Panc1 (cell line): ENCODE measurements at regions not wholly inside any gene's neighbourhood (a gene's known extent, or its start where the extent isn't known, plus 50 kb on each side); places are given as distances from the start of the nearest gene placed in this dataset.

ENCODE experiments used
- ATAC-seq: fragments of 200-7000 bp; cut with Tn5 transposase; 2 replicates; pipeline ENCODE4 v1.9.1; 2020; ENCODE audit warnings: mild to moderate bottlenecking, moderate library complexity
- BruUV-seq: library from RNA; stranded (reverse); fragments of 400-500 nt; replicated peaks from 2 replicates; lab custom pipeline; 2021; lab: Mats Ljungman, UMichigan
- CTCF ChIA-PET: fragments of 300-600 bp; sonication (Branson Sonifier 250); formaldehyde crosslinking; loops from one replicate; lab custom pipeline; 2022; ENCODE audit warnings: antibody characterized with exemption; lab: Charles Lee
- POLR2A ChIA-PET: fragments of 300-600 bp; sonication (Branson Sonifier 250); formaldehyde crosslinking; loops from one replicate; lab custom pipeline; 2022; ENCODE audit warnings: antibody characterized with exemption; lab: Charles Lee
- DNase-seq: peaks from one replicate; pipeline ENCODE4 v3.0.0-alpha.2; 2010; ENCODE audit warnings: low read depth, low spot score
- H3K27ac ChIP-seq: 2 replicates; pipeline ENCODE4 v1.5.1; 2011; ENCODE audit warnings: mild to moderate bottlenecking, low read length, inconsistent platforms
- H3K27me3 ChIP-seq: fragments of 200-500 bp; sonication (Bioruptor generic); 2 replicates; pipeline ENCODE4 v1.6.0; 2014; ENCODE audit warnings: low read length, inconsistent platforms; ENCODE audit not compliant: control insufficient read depth, insufficient read depth
- H3K36me3 ChIP-seq: fragments of 200-500 bp; sonication (Bioruptor generic); 2 replicates; pipeline ENCODE4 v1.5.1; 2014; ENCODE audit warnings: inconsistent platforms, mild to moderate bottlenecking, low read length, moderate library complexity; ENCODE audit not compliant: control insufficient read depth, insufficient read depth
- H3K4me1 ChIP-seq: 2 replicates; pipeline ENCODE4 v1.5.1; 2011; ENCODE audit warnings: inconsistent platforms, mild to moderate bottlenecking, low read length, moderate library complexity; ENCODE audit not compliant: control insufficient read depth, insufficient read depth
- H3K4me3 ChIP-seq, 2 experiments: 2 replicates each; pipeline ENCODE4 v1.5.1; 2011 to 2012; ENCODE audit warnings: low read depth in 2 of 2, low read length in 2 of 2, mild to moderate bottlenecking in 2 of 2, inconsistent platforms in 1 of 2, moderate library complexity in 1 of 2
- H3K9me3 ChIP-seq: fragments of 200-500 bp; sonication (Bioruptor generic); 2 replicates; pipeline ENCODE4 v1.5.1; 2014; ENCODE audit warnings: low read depth, mild to moderate bottlenecking, inconsistent platforms, low read length, moderate library complexity; ENCODE audit not compliant: control insufficient read depth, insufficient read depth
- POLR2AphosphoS5 ChIP-seq: IDR thresholded peaks from 2 replicates; pipeline ENCODE4 v1.6.1; 2012; ENCODE audit warnings: mild to moderate bottlenecking, low read depth, low read length, moderate library complexity
- SIN3A ChIP-seq: IDR thresholded peaks from 2 replicates; pipeline ENCODE4 v1.6.1; 2012; ENCODE audit warnings: low read depth, mild to moderate bottlenecking, low read length, moderate library complexity, borderline replicate concordance; ENCODE audit not compliant: insufficient read depth
- TCF7L2 ChIP-seq: IDR thresholded peaks from 2 replicates; pipeline ENCODE4 v1.6.1; 2011; ENCODE audit warnings: mild to moderate bottlenecking, low read depth, low read length, inconsistent platforms
- in situ Hi-C: cut with HindIII; loops from 2 replicates; pipeline ENCODE4 v1.10.0; 2016; ENCODE audit warnings: low sequenced_read_pairs, low pct_unique_long_range_greater_than_20kb
- intact Hi-C: fragments of 100-400 bp; cut with micrococcal nuclease; formaldehyde crosslinking; loops from one replicate; pipeline ENCODE4 v1.10.0; 2022; ENCODE audit not compliant: unreplicated experiment
- TF ChIP-seq, protein P1 (sequence below): fragments of 450-650 bp; IDR thresholded peaks from 2 replicates; pipeline ENCODE4 v1.5.1; 2017; ENCODE audit warnings: mild to moderate bottlenecking
- TF ChIP-seq, protein P2 (sequence below), 2 experiments: IDR thresholded peaks; 2 replicates each; pipeline ENCODE4 v1.6.1; 2011 to 2012; ENCODE audit warnings: low read depth in 2 of 2, control low read depth in 1 of 2, low read length in 1 of 2, mild to moderate bottlenecking in 1 of 2, moderate library complexity in 1 of 2; ENCODE audit not compliant: insufficient read depth in 1 of 2

DNA sequence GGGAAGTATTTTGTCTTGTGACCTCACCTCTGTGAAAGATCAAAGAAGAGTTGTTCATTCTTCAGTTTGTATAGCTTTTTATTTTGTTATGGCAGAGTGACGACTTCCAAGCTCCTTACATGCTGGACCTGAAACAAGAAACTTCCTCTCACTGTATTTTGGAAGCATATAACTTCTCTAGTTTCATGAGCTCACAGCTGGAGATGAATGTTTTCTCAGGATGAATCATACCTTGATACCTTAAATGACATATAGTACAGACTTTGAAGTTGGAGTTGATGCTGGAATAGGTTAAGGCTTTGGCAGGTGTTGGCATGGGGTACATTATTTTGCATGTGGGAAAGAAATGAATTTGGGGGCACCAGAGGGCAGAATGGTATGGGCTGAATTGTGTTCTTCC lies 112.5 kb downstream of the SLC25A46 start:
- no peak overlapping the region for H3K27ac ChIP-seq
- H3K27me3 ChIP-seq: no peaks in the 10 kb centered on the region
- no TSS peak for BruUV-seq
- H3K4me1 ChIP-seq: no peaks in the 10 kb centered on the region
- DNase-seq (no peak), ATAC-seq (no peak)
- intact Hi-C loops: no loop called here
- ChIA-PET POLR2A (no interaction called here), CTCF (no interaction called here)
- no peaks in the 10 kb centered on the region for H3K9me3 ChIP-seq
- TF ChIP-seq, protein P1, sequence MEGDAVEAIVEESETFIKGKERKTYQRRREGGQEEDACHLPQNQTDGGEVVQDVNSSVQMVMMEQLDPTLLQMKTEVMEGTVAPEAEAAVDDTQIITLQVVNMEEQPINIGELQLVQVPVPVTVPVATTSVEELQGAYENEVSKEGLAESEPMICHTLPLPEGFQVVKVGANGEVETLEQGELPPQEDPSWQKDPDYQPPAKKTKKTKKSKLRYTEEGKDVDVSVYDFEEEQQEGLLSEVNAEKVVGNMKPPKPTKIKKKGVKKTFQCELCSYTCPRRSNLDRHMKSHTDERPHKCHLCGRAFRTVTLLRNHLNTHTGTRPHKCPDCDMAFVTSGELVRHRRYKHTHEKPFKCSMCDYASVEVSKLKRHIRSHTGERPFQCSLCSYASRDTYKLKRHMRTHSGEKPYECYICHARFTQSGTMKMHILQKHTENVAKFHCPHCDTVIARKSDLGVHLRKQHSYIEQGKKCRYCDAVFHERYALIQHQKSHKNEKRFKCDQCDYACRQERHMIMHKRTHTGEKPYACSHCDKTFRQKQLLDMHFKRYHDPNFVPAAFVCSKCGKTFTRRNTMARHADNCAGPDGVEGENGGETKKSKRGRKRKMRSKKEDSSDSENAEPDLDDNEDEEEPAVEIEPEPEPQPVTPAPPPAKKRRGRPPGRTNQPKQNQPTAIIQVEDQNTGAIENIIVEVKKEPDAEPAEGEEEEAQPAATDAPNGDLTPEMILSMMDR: no peak
- TF ChIP-seq TCF7L2: no peak
- no peak for TF ChIP-seq POLR2AphosphoS5
- no peak for TF ChIP-seq SIN3A
- TF ChIP-seq, protein P2, sequence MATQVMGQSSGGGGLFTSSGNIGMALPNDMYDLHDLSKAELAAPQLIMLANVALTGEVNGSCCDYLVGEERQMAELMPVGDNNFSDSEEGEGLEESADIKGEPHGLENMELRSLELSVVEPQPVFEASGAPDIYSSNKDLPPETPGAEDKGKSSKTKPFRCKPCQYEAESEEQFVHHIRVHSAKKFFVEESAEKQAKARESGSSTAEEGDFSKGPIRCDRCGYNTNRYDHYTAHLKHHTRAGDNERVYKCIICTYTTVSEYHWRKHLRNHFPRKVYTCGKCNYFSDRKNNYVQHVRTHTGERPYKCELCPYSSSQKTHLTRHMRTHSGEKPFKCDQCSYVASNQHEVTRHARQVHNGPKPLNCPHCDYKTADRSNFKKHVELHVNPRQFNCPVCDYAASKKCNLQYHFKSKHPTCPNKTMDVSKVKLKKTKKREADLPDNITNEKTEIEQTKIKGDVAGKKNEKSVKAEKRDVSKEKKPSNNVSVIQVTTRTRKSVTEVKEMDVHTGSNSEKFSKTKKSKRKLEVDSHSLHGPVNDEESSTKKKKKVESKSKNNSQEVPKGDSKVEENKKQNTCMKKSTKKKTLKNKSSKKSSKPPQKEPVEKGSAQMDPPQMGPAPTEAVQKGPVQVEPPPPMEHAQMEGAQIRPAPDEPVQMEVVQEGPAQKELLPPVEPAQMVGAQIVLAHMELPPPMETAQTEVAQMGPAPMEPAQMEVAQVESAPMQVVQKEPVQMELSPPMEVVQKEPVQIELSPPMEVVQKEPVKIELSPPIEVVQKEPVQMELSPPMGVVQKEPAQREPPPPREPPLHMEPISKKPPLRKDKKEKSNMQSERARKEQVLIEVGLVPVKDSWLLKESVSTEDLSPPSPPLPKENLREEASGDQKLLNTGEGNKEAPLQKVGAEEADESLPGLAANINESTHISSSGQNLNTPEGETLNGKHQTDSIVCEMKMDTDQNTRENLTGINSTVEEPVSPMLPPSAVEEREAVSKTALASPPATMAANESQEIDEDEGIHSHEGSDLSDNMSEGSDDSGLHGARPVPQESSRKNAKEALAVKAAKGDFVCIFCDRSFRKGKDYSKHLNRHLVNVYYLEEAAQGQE (IDR thresholded peaks at IDR 0.05; ENCODE audit: insufficient read depth in 1 of 2, low read depth in 2 of 2, low read length in 1 of 2): no peak
- no peaks in the 10 kb centered on the region for H3K36me3 ChIP-seq
- in situ Hi-C loops: no loop called here
- H3K4me3 ChIP-seq: no peak overlapping the region

DNA sequence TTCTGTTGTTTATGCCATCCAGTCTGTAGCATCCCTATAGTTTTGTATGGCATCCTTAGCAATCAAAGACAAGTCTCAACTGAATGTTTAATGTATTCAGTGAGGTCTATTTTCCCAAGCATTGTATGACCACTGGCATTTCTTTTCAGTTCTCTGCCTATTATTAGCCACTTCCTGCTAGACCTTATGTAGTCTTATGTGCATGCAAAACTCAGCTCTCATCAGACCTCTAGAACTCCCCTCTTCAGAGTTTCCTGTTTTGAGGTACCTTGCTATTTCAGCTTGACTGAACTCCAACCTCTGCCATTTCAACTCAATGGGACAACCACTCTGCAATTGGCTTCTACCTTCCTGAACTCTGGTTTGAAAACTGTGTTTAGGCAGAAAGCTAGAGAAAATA lies 113.2 kb downstream of the SLC25A46 start:
- Histone ChIP-seq H3K4me3 (no peak overlapping the region), H3K9me3 (no peaks in the 10 kb centered on the region), H3K27ac (no peak overlapping the region), H3K36me3 (no peaks in the 10 kb centered on the region), H3K27me3 (no peaks in the 10 kb centered on the region), H3K4me1 (no peaks in the 10 kb centered on the region)
- intact Hi-C loops (no loop called here), in situ Hi-C loops (no loop called here)
- BruUV-seq: no TSS peak
- DNase-seq (no peak), ATAC-seq (no peak)
- POLR2A ChIA-PET: no interaction called here
- CTCF ChIA-PET: no interaction called here
- TF ChIP-seq, protein P1: no peak
- TF ChIP-seq TCF7L2 (no peak), POLR2AphosphoS5 (no peak), SIN3A (no peak)
- TF ChIP-seq, protein P2 (IDR thresholded peaks at IDR 0.05; ENCODE audit: insufficient read depth in 1 of 2, low read depth in 2 of 2, low read length in 1 of 2): no peak
